SU-DHL-6 (cell line): ENCODE measurements at regions not wholly inside any gene's neighbourhood (a gene's known extent, or its start where the extent isn't known, plus 50 kb on each side); places are given as distances from the start of the nearest gene placed in this dataset.

Source experiments
- H2AFZ ChIP-seq: fragments of 200-600 bp; sonication (generic); 2 replicates; pipeline ENCODE4 v1.6.1; 2014; ENCODE audit warnings: low read depth, mild to moderate bottlenecking, moderate library complexity, mixed read lengths, antibody characterized with exemption, low read length; ENCODE audit not compliant: severe bottlenecking
- H3F3A ChIP-seq: fragments of 200-600 bp; shearing (Covaris generic); 2 replicates; pipeline ENCODE4 v1.6.0; 2016; ENCODE audit warnings: antibody characterized with exemption, mild to moderate bottlenecking; ENCODE audit not compliant: insufficient read depth
- H3K27ac ChIP-seq: fragments of 200-600 bp; sonication (generic); 2 replicates; pipeline ENCODE4 v1.5.1; 2016; ENCODE audit warnings: low read depth, mild to moderate bottlenecking, low read length, moderate library complexity, mixed read lengths
- H3K27me3 ChIP-seq: fragments of 200-600 bp; sonication (generic), shearing (Covaris generic); 2 replicates; pipeline ENCODE4 v1.6.0; 2014; ENCODE audit warnings: mild to moderate bottlenecking, low read length
- H3K36me3 ChIP-seq: fragments of 200-600 bp; sonication (generic); 2 replicates; pipeline ENCODE4 v1.6.1; 2014; ENCODE audit warnings: mild to moderate bottlenecking, low read length, mixed read lengths
- H3K4me2 ChIP-seq: fragments of 300-600, 200-600 bp; shearing (Covaris generic), sonication (generic); 2 replicates; pipeline ENCODE4 v1.6.0; 2014; ENCODE audit warnings: low read length, low read depth, mild to moderate bottlenecking; ENCODE audit not compliant: poor library complexity, severe bottlenecking
- H3K4me3 ChIP-seq: fragments of 200-600 bp; sonication (generic); 2 replicates; pipeline ENCODE4 v1.5.1; 2014; ENCODE audit warnings: antibody characterized with exemption, low read length, mild to moderate bottlenecking, mixed read lengths; ENCODE audit not compliant: insufficient read depth, poor library complexity, severe bottlenecking
- H3K79me2 ChIP-seq: fragments of 200-600 bp; sonication (generic); 2 replicates; pipeline ENCODE4 v1.6.1; 2014; ENCODE audit warnings: mild to moderate bottlenecking, low read length, moderate library complexity; ENCODE audit not compliant: insufficient read depth
- H3K9ac ChIP-seq: fragments of 200-600 bp; sonication (generic); 2 replicates; pipeline ENCODE4 v1.7.0; 2014; ENCODE audit warnings: mild to moderate bottlenecking, low read length
- H3K9me2 ChIP-seq: fragments of 200-600 bp; sonication (generic); replicated peaks from 2 replicates; pipeline ENCODE4 v1.6.1; 2014; ENCODE audit warnings: low read length; ENCODE audit not compliant: insufficient read depth
- H3K9me3 ChIP-seq: fragments of 200-600 bp; sonication (generic); 2 replicates; pipeline ENCODE4 v1.6.1; 2014; ENCODE audit warnings: low read length, mixed read lengths; ENCODE audit not compliant: insufficient read depth
- H4K20me1 ChIP-seq: fragments of 200-600 bp; sonication (generic); 2 replicates; pipeline ENCODE4 v1.6.1; 2014; ENCODE audit warnings: low read depth, mild to moderate bottlenecking, antibody characterized with exemption, low read length, moderate library complexity, mixed read lengths
- EZH2phosphoT487 ChIP-seq: fragments of 200-600 bp; sonication (generic), shearing (Covaris generic); conservative IDR thresholded peaks from 2 replicates; pipeline ENCODE4 v1.6.1; 2018; ENCODE audit warnings: mild to moderate bottlenecking, antibody characterized with exemption, low read length, moderate library complexity, mixed read lengths
- TF ChIP-seq, protein P1 (sequence below): fragments of 200-600 bp; sonication (generic); IDR thresholded peaks from one replicate; pipeline ENCODE4 v1.5.1; 2017; ENCODE audit warnings: antibody characterized with exemption, mild to moderate bottlenecking, low read length, moderate library complexity; ENCODE audit not compliant: insufficient read depth, poor library complexity, severe bottlenecking

DNA sequence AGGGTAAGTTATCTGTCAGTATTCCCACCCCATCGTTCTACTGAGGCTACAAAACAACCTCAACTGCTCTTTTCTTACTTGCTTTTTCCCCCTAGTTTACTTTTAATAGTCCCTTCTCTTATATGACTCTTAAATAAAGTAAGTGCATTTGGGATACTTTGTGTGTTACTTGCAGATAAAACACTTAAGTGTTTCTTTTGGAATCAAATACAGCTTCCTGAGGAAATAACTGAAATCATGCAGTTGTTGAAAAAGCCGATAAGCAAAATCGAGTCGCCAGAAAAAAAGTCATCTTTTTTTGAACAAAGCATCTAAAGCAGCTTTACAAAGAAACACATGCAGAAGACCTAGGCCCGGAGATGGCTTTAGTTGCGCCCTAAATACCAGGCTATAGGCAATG, 53.5 kb upstream of the EPB41L4A start:
- Histone ChIP-seq H3K9me3 (no peaks in the 10 kb centered on the region), H2AFZ (no peak overlapping the region), H3K4me3 (no peak overlapping the region), H3K36me3 (no peaks in the 10 kb centered on the region), H3K79me2 (no peaks in the 10 kb centered on the region), H4K20me1 (no peaks in the 10 kb centered on the region), H3F3A (no peaks in the 10 kb centered on the region), H3K27me3 (no peaks in the 10 kb centered on the region; the same call in 1 of the 2 replicates), H3K4me2 (no peak overlapping the region), H3K9ac (no peak overlapping the region), H3K9me2 (no peaks in the 10 kb centered on the region), H3K27ac (no peak overlapping the region)
- TF ChIP-seq, protein P1, sequence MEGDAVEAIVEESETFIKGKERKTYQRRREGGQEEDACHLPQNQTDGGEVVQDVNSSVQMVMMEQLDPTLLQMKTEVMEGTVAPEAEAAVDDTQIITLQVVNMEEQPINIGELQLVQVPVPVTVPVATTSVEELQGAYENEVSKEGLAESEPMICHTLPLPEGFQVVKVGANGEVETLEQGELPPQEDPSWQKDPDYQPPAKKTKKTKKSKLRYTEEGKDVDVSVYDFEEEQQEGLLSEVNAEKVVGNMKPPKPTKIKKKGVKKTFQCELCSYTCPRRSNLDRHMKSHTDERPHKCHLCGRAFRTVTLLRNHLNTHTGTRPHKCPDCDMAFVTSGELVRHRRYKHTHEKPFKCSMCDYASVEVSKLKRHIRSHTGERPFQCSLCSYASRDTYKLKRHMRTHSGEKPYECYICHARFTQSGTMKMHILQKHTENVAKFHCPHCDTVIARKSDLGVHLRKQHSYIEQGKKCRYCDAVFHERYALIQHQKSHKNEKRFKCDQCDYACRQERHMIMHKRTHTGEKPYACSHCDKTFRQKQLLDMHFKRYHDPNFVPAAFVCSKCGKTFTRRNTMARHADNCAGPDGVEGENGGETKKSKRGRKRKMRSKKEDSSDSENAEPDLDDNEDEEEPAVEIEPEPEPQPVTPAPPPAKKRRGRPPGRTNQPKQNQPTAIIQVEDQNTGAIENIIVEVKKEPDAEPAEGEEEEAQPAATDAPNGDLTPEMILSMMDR = no peak
- TF ChIP-seq EZH2phosphoT487 = no peak

DNA sequence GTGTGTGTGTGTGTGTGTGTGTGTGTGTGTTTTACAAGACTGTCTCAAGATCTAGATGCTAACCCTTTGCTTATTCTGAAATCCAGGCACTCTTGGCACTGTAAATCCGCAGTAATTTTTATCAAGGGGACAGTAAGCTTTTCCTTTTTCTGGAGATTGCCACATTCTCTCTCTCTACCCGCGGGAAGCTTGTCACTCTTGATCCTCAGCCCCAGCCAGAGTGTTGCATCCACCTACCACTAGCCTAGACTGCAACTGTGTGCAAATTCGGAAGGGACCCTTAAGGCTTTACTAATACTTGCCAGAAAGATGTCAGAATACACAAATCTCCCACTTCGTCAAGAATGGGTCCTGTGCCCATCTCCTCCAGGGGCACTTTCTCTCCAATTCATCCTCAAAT, 54.9 kb upstream of the EPB41L4A start:
- no peaks in the 10 kb centered on the region for H3K36me3 ChIP-seq
- no peaks in the 10 kb centered on the region for H4K20me1 ChIP-seq
- H3K4me3 ChIP-seq = no peak overlapping the region
- no peaks in the 10 kb centered on the region for H3F3A ChIP-seq
- no peaks in the 10 kb centered on the region for H3K9me2 ChIP-seq
- H3K9me3 ChIP-seq = no peaks in the 10 kb centered on the region
- no peaks in the 10 kb centered on the region; the same call in 1 of the 2 replicates for H3K27me3 ChIP-seq
- no peak overlapping the region for H2AFZ ChIP-seq
- H3K9ac ChIP-seq = no peak overlapping the region
- H3K79me2 ChIP-seq = no peaks in the 10 kb centered on the region
- no peak overlapping the region for H3K4me2 ChIP-seq
- TF ChIP-seq EZH2phosphoT487 = no peak
- TF ChIP-seq, protein P1 = no peak
- no peak overlapping the region for H3K27ac ChIP-seq

DNA sequence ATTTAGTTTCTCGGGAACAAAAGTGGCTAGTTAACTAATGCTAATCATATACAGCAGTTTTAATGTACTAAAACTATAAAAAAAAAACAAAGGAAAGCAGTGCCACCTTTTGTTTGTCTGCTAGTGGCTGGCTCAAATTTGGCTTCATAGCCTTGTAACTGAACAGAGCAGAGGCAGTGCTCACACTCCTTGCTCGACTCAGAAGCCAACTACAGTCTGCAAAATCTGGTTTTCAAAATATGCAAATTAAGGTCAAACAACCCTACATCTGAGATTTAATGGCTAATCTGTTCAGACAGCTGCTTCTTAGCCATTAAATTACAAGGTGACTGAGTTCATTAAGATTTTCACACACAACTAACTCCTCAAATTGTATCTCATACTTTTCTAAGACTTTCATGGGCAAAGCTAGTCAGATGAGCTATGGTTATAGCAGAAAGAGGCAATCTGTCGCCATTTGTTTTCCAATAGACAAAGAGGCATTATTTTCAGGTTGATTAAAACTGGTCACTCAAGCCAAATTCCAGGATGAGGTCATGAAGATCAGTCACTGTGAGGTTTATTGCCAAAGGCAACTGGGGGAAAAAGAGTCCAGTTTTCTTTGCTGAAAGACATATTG, 56.8 kb upstream of the EPB41L4A start:
- no peaks in the 10 kb centered on the region for H3K9me2 ChIP-seq
- H3K9ac ChIP-seq = no peak overlapping the region
- H3K79me2 ChIP-seq = no peaks in the 10 kb centered on the region
- no peak overlapping the region for H3K4me2 ChIP-seq
- H3K27me3 ChIP-seq = no peaks in the 10 kb centered on the region
- no peaks in the 10 kb centered on the region for H3F3A ChIP-seq
- no peak overlapping the region for H3K4me3 ChIP-seq
- TF ChIP-seq, protein P1 = no peak
- TF ChIP-seq EZH2phosphoT487 = no peak
- H2AFZ ChIP-seq = no peak overlapping the region
- H3K27ac ChIP-seq = no peak overlapping the region
- H3K36me3 ChIP-seq = no peaks in the 10 kb centered on the region
- no peaks in the 10 kb centered on the region for H4K20me1 ChIP-seq
- no peaks in the 10 kb centered on the region for H3K9me3 ChIP-seq
